NCI-H2029 (cell line): ENCODE measurements at regions not wholly inside any gene's neighbourhood (a gene's known extent, or its start where the extent isn't known, plus 50 kb on each side); places are given as distances from the start of the nearest gene placed in this dataset.
"Not testable (repeated sequence)": the region's sequence is repeated elsewhere in the genome, so short reads cannot be mapped to it uniquely, and the experiment has no call there.

Experiments used
- DNase-seq: peaks from one replicate; lab custom pipeline; 2025; lab: John Stamatoyannopoulos, UW

- no peak for DNase-seq
Observed at GRCh38 chr6:115241373-115241772, 819.3 kb downstream of the FRK start.

DNA sequence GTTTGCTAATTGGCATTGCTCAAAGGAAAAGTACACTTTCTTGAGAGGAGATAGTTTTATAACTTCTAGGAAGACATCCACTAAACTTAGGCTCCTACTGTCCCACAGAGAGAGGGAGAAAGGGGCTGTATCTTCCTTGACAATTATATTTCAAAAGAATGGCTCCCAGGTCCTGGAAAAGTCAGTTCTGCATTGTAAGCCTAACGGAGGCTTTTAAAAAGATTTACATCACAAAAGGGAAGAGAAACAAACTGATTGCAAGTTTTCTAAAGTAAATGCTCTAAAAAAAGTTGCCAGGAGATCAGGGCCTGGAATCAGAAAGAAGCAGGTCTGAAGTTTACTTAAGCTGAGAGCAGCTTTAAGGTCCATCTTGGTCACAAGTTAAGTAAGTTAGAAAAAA lies 839.5 kb downstream of the FRK start:
- no peak for DNase-seq

DNA sequence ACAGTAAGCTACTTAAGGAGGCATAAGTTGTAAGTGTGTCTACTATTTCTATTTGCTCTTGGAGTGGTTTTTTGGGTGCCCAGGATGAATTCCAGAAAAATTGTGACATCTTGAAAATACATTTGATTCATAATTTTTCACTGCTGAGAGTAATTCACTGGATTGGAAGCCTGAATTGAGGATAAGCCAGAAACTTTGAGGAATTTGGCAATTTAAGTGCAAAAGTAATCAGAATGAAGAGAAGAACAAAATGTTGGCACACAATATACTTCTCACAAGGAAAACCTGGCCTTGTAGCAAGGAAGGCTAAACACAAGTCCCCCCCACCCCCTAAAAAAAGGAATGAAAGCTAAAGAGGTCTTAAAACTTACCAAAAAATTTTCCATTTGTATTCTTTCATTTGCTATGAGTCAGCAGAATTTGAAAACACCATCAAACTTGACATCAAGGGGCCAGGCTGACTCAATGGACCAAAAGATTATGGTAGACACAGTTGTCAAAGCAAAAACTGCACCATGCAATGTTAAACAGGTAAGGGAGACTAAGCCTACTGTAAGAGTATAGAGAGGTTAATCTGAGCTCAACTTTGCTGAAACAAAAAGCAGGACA lies 840.0 kb downstream of the FRK start:
- DNase-seq = no peak

DNA sequence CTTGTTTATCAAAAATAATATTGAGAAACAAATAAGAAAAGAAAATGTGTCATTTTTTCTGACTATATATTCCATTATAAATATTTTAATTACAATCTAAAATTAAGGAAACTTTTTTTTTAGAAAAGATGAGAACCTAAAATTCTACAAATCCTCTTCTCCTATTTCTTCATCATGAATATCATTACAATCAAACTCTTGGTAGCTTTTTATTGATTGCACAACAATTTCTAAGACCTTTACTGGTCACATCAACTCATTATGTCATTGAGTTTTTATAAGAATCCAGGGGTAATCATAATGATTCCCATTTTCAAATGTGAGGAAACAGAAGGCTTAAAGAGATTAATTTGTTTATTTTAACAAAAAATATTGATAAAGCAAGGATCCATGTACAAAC lies 841.0 kb downstream of the FRK start:
- DNase-seq = no peak

DNA sequence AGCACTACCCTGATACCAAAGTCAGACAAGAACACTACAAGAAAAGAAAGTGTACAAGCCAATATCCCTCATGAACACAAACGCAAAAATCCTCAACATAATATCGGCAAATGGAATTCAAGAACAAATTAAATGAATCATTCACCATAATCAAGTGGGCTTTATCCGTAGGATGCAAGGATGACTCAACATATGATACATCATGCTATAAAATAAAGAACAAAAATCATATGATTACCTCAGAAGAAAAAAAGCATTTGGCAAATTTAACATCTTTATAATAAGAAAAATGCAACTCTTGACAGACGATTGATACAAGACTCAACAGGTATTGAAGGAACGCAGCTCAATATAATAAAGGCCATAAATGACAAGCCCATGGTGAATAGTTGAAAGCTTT lies 843.9 kb downstream of the FRK start:
- no peak for DNase-seq

DNA sequence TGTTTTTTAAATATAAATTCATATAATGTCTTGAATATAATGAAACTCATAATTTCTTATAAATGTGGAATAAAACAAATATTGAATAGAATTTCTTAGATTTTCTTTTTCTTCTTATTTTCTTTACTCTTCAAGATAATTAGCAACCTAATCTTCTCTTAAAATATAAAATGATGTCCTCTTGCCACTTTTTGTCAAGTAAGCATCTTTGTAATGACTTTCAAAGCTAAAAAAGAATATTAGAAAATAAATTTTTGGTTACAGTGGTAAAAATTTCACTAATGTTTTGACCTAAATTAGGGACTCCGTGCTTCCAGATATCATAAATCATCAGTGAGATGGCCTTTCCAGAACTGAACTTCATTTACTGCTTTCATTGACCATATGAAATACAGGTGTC lies 846.4 kb downstream of the FRK start:
- no peak for DNase-seq

DNA sequence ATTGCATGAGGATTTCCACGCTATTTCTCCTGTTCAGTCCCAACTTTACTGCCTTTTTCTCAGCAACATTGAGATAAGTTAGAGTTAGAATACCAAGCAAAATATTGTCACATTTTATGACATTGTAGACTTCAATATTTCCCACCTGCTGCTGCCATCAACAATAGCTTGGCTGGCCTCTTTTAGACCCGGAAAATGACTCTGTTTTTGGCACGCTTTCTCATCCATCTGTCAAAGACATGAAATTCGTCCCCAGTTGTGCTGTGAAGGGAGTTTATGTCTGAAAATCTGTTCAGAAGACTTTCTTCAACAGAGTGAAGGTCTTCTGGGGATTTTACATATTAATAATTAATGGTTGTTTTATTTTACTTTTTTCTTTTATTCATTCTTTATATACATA lies 857.3 kb downstream of the FRK start:
- no peak for DNase-seq

DNA sequence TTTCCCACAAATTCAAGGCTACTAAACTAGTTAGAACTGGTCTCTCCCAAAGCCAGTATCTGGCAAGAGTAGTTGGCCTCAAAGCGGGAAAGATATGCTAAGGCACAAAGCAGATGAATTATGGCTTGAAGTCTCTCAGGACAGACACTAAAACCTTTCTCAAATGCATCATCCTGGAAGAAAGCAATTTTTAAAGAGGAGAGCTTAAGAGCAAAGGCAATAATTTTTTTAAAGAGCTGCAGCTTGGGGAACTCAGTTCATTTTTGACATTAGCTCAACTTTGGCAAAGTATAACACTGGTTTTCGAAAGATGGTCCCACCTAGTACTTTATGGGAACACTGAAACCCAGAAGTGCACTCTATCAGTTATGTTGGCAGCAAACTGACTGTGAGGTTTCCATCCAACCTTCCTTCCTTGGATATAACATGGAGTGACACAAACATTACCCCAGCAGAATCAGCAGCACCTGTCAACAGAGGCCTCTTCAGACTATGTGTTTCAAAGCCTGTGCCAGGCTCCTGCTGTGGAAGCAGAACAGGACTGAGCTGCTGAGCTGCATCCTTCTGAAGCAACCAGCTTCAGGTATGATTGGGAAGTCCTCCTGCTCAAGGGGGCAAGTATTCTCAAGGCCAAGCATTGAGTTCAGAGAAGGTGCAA lies 852.3 kb upstream of the HS3ST5 start:
- peak; percentile 91 for DNase-seq

- no peak for DNase-seq
Observed at GRCh38 chr6:115191989-115192388, 849.2 kb upstream of the HS3ST5 start.

DNA sequence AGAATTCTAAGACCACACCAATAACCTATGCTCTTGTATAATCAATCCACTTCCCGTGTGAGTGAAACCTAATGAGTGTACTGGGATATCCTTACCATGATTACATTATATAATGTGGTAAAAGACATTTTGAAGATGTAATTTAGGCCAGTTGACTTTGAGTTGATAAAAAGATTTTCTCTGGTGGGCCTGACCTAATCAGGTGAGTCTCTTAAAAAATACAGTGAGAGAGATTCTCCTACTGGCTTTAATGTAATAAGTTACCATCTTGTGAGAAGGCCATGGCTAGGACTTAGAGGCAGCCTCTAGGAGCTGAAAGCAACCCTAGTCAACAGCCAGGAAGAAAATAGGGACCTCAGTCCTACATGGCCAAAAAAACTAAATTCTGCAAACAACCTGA lies 847.7 kb upstream of the HS3ST5 start:
- DNase-seq = no peak

DNA sequence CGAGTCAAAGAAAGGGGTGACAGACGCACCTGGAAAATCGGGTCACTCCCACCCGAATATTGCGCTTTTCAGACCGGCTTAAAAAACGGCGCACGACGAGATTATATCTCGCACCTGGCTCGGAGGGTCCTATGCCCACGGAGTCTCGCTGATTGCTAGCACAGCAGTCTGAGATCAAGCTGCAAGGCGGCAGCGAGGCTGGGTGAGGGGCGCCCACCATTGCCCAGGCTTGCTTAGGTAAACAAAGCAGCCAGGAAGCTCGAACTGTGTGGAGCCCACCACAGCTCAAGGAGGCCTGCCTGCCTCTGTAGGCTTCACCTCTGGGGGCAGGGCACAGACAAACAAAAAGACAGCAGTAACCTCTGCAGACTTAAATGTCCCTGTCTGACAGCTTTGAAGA lies 832.6 kb upstream of the HS3ST5 start:
- not testable (repeated sequence) for DNase-seq

DNA sequence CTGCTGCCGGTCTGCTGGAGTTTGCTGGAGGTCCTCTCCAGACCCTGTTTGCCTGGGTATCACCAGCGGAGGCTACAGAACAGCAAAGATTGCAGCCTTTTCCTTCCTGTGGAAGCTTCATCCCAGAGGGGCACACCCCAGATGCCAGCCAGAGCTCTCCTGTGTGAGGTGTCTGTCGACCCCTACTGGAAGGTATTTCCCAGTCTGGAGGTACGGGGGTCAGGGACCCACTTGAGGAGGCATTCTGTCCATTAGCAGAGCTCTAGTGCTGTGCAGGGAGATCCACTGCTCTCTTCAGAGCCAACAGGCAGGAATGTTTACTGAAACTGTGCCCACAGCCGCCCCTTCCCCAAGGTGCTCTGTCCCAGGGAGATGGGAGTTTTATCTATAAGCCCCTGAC lies 823.1 kb upstream of the HS3ST5 start:
- DNase-seq = not testable (repeated sequence)

- DNase-seq = no peak
Observed at GRCh38 chr6:115159733-115160132, 816.9 kb upstream of the HS3ST5 start.

GRCh38 chr6:115137910-115138309 lies 795.1 kb upstream of the HS3ST5 start:
- DNase-seq = no peak

- DNase-seq = no peak
Observed at GRCh38 chr6:115133790-115134189, 791.0 kb upstream of the HS3ST5 start.

- no peak for DNase-seq
Observed at GRCh38 chr6:115131709-115132490, 789.1 kb upstream of the HS3ST5 start.

GRCh38 chr6:115121513-115121912 lies 778.7 kb upstream of the HS3ST5 start:
- DNase-seq = not testable (repeated sequence)

GRCh38 chr6:115120391-115120790 lies 777.6 kb upstream of the HS3ST5 start:
- no peak for DNase-seq

GRCh38 chr6:115091461-115091860 lies 748.6 kb upstream of the HS3ST5 start:
- no peak for DNase-seq

GRCh38 chr6:115078555-115078954 lies 735.7 kb upstream of the HS3ST5 start:
- no peak for DNase-seq

DNA sequence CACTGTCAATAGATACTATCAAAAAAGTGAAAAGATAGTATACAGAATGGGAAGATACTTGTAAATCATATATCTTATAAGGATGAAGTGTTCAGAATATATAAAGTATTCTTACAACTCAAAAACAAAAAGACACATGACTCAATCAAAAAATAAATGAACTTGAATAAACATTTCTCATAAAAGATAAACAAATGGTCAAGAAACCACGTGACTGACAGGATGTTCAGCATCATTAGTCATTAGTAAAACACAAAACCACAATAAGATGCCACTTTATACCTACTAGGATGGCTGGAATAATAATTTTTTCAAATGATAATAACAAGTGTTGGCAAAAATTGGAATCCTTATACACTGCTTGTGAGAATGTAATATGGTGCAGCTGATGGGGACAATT lies 729.1 kb upstream of the HS3ST5 start:
- DNase-seq = no peak

- no peak for DNase-seq
Observed at GRCh38 chr6:115067690-115068447, 725.0 kb upstream of the HS3ST5 start.

DNA sequence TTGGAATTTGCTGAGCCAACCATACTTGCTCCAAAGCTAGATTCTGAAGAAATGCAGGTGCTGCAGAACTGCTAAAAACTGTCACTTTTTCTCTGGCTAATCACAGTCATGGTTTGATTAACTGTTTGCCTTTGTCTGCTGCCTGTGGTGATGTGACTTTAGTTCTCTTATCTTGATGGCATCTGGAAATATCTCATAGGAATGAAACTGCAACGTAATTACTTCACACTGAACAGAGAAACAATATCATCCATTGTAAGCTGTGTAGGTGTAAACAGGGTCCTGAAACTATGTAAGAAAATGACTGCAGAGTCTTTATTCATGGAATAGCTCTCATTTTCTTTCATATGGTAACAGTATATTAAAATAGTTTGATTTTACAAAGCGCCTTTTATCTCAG lies 721.9 kb upstream of the HS3ST5 start:
- DNase-seq = no peak
